GM21786 (cell line): ENCODE measurements at regions not wholly inside any gene's neighbourhood (a gene's known extent, or its start where the extent isn't known, plus 50 kb on each side); places are given as distances from the start of the nearest gene placed in this dataset.
"Not testable (repeated sequence)": the region's sequence is repeated elsewhere in the genome, so short reads cannot be mapped to it uniquely, and the experiment has no call there.

Experiments
- ATAC-seq: cut with Tn5 transposase; IDR thresholded peaks from one replicate; pipeline ENCODE4 v1.9.1; 2021; ENCODE audit not compliant: unreplicated experiment

GRCh38 chr6:112459758-112460304, 112.7 kb downstream of the RFPL4B start:
- ATAC-seq = no peak

GRCh38 chr6:112464901-112465665, 118.0 kb downstream of the RFPL4B start:
- ATAC-seq = no peak

GRCh38 chr6:112466373-112467151, 119.4 kb downstream of the RFPL4B start:
- ATAC-seq = peak; percentile 85

GRCh38 chr6:112468359-112468758, 121.2 kb downstream of the RFPL4B start:
- ATAC-seq = no peak

GRCh38 chr6:112469306-112469705, 122.2 kb downstream of the RFPL4B start:
- ATAC-seq = no peak

GRCh38 chr6:112470376-112470775, 123.2 kb downstream of the RFPL4B start:
- ATAC-seq = no peak

- ATAC-seq = no peak
Measured at GRCh38 chr6:112470950-112471349, 123.8 kb downstream of the RFPL4B start.

- no peak for ATAC-seq
Measured at GRCh38 chr6:112475083-112475482, 128.0 kb downstream of the RFPL4B start.

GRCh38 chr6:112477125-112477524, 130.0 kb downstream of the RFPL4B start:
- no peak for ATAC-seq

GRCh38 chr6:112478036-112478435, 130.9 kb downstream of the RFPL4B start:
- ATAC-seq = no peak

GRCh38 chr6:112479975-112480374, 132.8 kb downstream of the RFPL4B start:
- not testable (repeated sequence) for ATAC-seq

- ATAC-seq = no peak
Measured at GRCh38 chr6:112480553-112480952, 133.4 kb downstream of the RFPL4B start.

- no peak for ATAC-seq
Measured at GRCh38 chr6:112481211-112481610, 134.1 kb downstream of the RFPL4B start.

- no peak for ATAC-seq
Measured at GRCh38 chr6:112482373-112482772, 135.2 kb downstream of the RFPL4B start.

- ATAC-seq = no peak
Measured at GRCh38 chr6:112485120-112485826, 138.1 kb downstream of the RFPL4B start.

- ATAC-seq = no peak
Measured at GRCh38 chr6:112485827-112486212, 138.7 kb downstream of the RFPL4B start.

- ATAC-seq = no peak
Measured at GRCh38 chr6:112486454-112486853, 139.3 kb downstream of the RFPL4B start.

- no peak for ATAC-seq
Measured at GRCh38 chr6:112488238-112488637, 141.1 kb downstream of the RFPL4B start.

GRCh38 chr6:112501705-112502104, 154.6 kb downstream of the RFPL4B start:
- no peak for ATAC-seq

GRCh38 chr6:112502351-112503090, 155.4 kb downstream of the RFPL4B start:
- ATAC-seq = no peak
